Natural killer cell (primary cell): ENCODE measurements at regions not wholly inside any gene's neighbourhood (a gene's known extent, or its start where the extent isn't known, plus 50 kb on each side); places are given as distances from the start of the nearest gene placed in this dataset.

ENCODE experiments used
- ATAC-seq, 3 donors: fragments of 150-1000 bp in 2 of 3; fragments of 200-7000 bp in 1 of 3; cut with Tn5 transposase; 1 replicate in 1 of 3; 2 replicates in 2 of 3; pipeline ENCODE4 v1.10.0; 2021; ENCODE audit warnings: mild to moderate bottlenecking in 2 of 3, moderate library complexity in 2 of 3
- DNase-seq, 2 donors: peaks; one replicate each; pipeline versions ENCODE4 v3.0.0 to v3.0.0-alpha.2; 2013 to 2021; ENCODE audit warnings: mixed read lengths in 1 of 2
- H3K27ac ChIP-seq: one replicate; pipeline ENCODE4 v1.5.1; 2013; ENCODE audit warnings: mild to moderate bottlenecking, low read length
- H3K27me3 ChIP-seq: one replicate; pipeline ENCODE4 v1.6.1; 2013; ENCODE audit warnings: low read length; ENCODE audit not compliant: control insufficient read depth, insufficient read depth
- H3K36me3 ChIP-seq: one replicate; pipeline ENCODE4 v1.6.1; 2013; ENCODE audit warnings: low read length; ENCODE audit not compliant: control insufficient read depth, insufficient read depth
- H3K4me1 ChIP-seq: one replicate; pipeline ENCODE4 v1.6.1; 2013; ENCODE audit warnings: low read length; ENCODE audit not compliant: control insufficient read depth, insufficient read depth
- H3K4me3 ChIP-seq: one replicate; pipeline ENCODE4 v1.5.1; 2013; ENCODE audit warnings: low read length
- H3K9me3 ChIP-seq: one replicate; pipeline ENCODE4 v1.6.1; 2013; ENCODE audit warnings: low read length; ENCODE audit not compliant: control insufficient read depth, insufficient read depth
- H3K27ac Mint-ChIP-seq, 2 donors: one replicate each; pipeline ENCODE4 v1.8.0; 2022; ENCODE audit warnings: mild to moderate bottlenecking in 2 of 2, mixed read lengths in 2 of 2, moderate library complexity in 1 of 2
- H3K27me3 Mint-ChIP-seq, 2 donors: one replicate each; pipeline ENCODE4 v1.8.0; 2022; ENCODE audit warnings: low read depth in 2 of 2, mixed read lengths in 2 of 2
- H3K36me3 Mint-ChIP-seq: one replicate; pipeline ENCODE4 v1.8.0; 2022; ENCODE audit warnings: mixed read lengths
- H3K4me1 Mint-ChIP-seq, 2 donors: one replicate each; pipeline ENCODE4 v1.8.0; 2022; ENCODE audit warnings: mixed read lengths in 2 of 2
- H3K4me3 Mint-ChIP-seq: one replicate; pipeline ENCODE4 v1.8.0; 2022; ENCODE audit warnings: mild to moderate bottlenecking, moderate library complexity, mixed read lengths
- H3K9me3 Mint-ChIP-seq, 2 donors: one replicate each; pipeline ENCODE4 v1.8.0; 2022; ENCODE audit warnings: mixed read lengths in 2 of 2
- WGBS: methylation state at CpG from one replicate; pipeline ENCODE4 v1.1.7; 2013; ENCODE audit warnings: missing lambda C conversion rate; ENCODE audit not compliant: insufficient coverage; 5-methylcytosine and 5-hydroxymethylcytosine counted together
- intact Hi-C: fragments of 100-400 bp; cut with micrococcal nuclease; formaldehyde crosslinking; loops from one replicate; pipeline ENCODE4 v1.14.2; 2022
- TF ChIP-seq, protein P1 (sequence below): fragments of 200-600 bp; IDR thresholded peaks from one replicate; pipeline ENCODE4 v1.8.0; 2022; ENCODE audit warnings: antibody characterized with exemption

DNA sequence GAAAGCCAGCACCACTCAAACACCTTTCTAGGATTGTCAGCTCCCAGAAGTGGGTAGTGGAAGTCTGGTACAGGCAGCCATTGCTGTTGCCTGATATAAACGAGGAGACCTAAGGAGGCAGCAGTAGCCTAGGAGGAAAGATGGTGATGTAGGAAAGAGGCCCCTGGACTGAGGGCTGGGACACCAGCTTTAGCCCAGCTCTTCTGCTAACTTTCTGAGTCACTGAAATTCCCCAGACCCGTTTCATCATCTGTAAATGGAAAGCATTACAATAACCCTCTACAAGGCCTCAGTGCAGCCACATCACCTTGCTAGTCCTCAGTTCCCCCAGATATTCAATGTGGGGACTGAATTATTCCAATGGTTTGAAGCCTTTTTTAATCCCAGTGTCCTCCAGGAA lies 336.5 kb downstream of the TNS1 start:
- Mint-ChIP-seq H3K36me3 (no peaks in the 10 kb centered on the region), H3K27ac (no peak overlapping the region), H3K9me3 (no peaks in the 10 kb centered on the region), H3K4me1 (peaks cover 0 to 5% of the 10 kb centered on the region in 2 donors), H3K4me3 (no peak overlapping the region), H3K27me3 (peaks cover 0 to 16% of the 10 kb centered on the region in 2 donors)
- H3K4me3 ChIP-seq = no peak overlapping the region
- no peaks in the 10 kb centered on the region for H3K4me1 ChIP-seq
- intact Hi-C loops = no loop called here
- H3K9me3 ChIP-seq = no peaks in the 10 kb centered on the region
- no peak for ATAC-seq
- TF ChIP-seq, protein P1, sequence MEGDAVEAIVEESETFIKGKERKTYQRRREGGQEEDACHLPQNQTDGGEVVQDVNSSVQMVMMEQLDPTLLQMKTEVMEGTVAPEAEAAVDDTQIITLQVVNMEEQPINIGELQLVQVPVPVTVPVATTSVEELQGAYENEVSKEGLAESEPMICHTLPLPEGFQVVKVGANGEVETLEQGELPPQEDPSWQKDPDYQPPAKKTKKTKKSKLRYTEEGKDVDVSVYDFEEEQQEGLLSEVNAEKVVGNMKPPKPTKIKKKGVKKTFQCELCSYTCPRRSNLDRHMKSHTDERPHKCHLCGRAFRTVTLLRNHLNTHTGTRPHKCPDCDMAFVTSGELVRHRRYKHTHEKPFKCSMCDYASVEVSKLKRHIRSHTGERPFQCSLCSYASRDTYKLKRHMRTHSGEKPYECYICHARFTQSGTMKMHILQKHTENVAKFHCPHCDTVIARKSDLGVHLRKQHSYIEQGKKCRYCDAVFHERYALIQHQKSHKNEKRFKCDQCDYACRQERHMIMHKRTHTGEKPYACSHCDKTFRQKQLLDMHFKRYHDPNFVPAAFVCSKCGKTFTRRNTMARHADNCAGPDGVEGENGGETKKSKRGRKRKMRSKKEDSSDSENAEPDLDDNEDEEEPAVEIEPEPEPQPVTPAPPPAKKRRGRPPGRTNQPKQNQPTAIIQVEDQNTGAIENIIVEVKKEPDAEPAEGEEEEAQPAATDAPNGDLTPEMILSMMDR = no peak
- DNase-seq = no peak
- WGBS = 71% methylated on average over 2 of the region's 2 CpGs
- H3K27ac ChIP-seq = no peak overlapping the region
- H3K36me3 ChIP-seq = no peaks in the 10 kb centered on the region
- H3K27me3 ChIP-seq = peaks cover 2% of the 10 kb centered on the region

DNA sequence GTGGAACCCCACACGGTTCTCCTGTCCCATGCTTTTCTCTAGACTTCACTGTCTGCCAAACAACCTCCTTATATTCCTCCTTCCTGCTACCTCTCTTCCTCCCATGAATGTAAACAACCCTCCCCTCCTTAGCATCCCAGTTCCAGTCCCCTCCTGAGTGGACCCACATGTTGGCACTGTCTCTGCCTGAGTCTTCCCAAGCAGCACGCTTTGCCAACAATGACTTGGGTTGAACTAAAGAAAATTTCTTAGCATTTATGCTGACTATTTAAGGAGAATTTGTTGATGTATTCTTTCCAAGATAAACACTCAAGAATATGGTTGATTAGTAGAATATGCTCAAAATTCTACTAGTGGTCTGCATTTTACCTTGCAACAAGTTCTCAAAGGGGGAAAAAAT lies 338.0 kb downstream of the TNS1 start:
- Histone ChIP-seq H3K36me3 (no peaks in the 10 kb centered on the region), H3K4me1 (no peaks in the 10 kb centered on the region), H3K4me3 (no peak overlapping the region), H3K9me3 (no peaks in the 10 kb centered on the region), H3K27ac (no peak overlapping the region), H3K27me3 (peaks cover 2% of the 10 kb centered on the region)
- Mint-ChIP-seq H3K36me3 (no peaks in the 10 kb centered on the region), H3K27ac (no peak overlapping the region), H3K4me1 (peaks cover 8 to 16% of the 10 kb centered on the region in 2 donors), H3K4me3 (no peak overlapping the region), H3K27me3 (peaks cover 0 to 16% of the 10 kb centered on the region in 2 donors), H3K9me3 (no peaks in the 10 kb centered on the region)
- no peak for DNase-seq
- WGBS = 78% methylated on average over 2 of the region's 2 CpGs
- no peak for ATAC-seq
- intact Hi-C loops = no loop called here
- TF ChIP-seq, protein P1 = no peak

DNA sequence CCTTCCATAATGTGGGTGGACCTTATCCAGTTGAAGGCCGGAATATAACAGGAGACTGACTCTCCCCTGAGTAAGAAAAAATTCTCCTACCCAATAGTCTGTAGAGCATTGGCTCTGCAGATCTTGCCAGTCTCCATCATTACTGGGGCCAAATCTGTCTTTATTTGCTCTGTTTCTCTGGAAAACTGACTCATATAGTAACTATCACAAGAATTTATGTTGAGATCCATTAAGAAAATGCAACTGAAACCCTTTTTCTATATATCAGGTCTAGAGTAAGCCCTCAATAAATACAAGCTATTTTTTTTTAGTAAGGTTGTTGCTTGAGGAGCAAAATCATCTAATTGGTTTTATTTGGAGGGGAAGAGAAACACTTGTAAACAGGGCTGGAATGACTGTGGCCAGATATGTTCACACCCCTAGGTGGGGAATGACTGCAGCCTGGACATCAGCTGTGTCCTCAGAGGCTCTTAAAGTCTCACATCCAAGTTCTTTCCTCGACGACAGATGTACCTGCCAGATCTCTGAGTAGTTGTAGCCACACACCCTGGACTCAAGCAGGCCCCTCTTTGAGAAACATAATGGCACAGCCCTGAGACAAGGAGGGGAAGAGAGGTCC lies 339.7 kb downstream of the TNS1 start:
- no peaks in the 10 kb centered on the region for H3K36me3 ChIP-seq
- TF ChIP-seq, protein P1 = no peak
- DNase-seq (no peak), ATAC-seq (no peak)
- H3K4me1 Mint-ChIP-seq = peaks cover 8 to 16% of the 10 kb centered on the region in 2 donors
- no peaks in the 10 kb centered on the region for H3K9me3 ChIP-seq
- no peaks in the 10 kb centered on the region for H3K9me3 Mint-ChIP-seq
- no peak overlapping the region for H3K4me3 ChIP-seq
- no peaks in the 10 kb centered on the region for H3K36me3 Mint-ChIP-seq
- no peak overlapping the region for H3K27ac ChIP-seq
- intact Hi-C loops = no loop called here
- 100% methylated on average over 2 of the region's 3 CpGs for WGBS
- H3K27me3 ChIP-seq = peaks cover 2% of the 10 kb centered on the region
- H3K4me1 ChIP-seq = no peaks in the 10 kb centered on the region
- H3K27ac Mint-ChIP-seq = no peak overlapping the region
- H3K4me3 Mint-ChIP-seq = no peak overlapping the region
- H3K27me3 Mint-ChIP-seq = peaks cover 0 to 16% of the 10 kb centered on the region in 2 donors

DNA sequence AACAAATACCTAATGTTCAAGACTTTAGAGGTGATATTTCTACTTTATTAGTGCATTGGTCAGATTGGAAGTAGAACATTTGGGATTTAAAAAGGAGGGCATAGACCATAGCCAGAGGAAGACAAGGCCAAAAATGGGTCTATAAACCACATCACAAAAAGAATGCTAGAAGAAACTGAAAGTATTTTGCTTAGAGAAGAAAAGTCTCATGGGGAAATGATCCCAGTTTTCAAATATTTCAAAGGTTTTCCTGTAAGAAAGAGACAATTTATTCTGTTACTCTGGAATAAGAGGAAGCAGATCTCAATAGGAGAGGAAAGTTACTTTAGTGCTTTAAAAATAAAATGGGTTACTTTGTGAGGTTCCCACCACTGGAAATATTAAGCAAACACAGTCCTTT lies 341.4 kb downstream of the TNS1 start:
- Mint-ChIP-seq H3K36me3 (no peaks in the 10 kb centered on the region), H3K4me1 (peaks cover 8 to 16% of the 10 kb centered on the region in 2 donors), H3K27ac (no peak overlapping the region), H3K27me3 (peaks cover 0 to 14% of the 10 kb centered on the region in 2 donors), H3K4me3 (no peak overlapping the region), H3K9me3 (no peaks in the 10 kb centered on the region)
- no peak for ATAC-seq
- Histone ChIP-seq H3K27ac (no peak overlapping the region), H3K4me3 (no peak overlapping the region), H3K36me3 (no peaks in the 10 kb centered on the region), H3K9me3 (no peaks in the 10 kb centered on the region), H3K27me3 (peaks cover 2% of the 10 kb centered on the region), H3K4me1 (no peaks in the 10 kb centered on the region)
- intact Hi-C loops = no loop called here
- TF ChIP-seq, protein P1 = no peak
- DNase-seq = no peak
